GM18505 (cell line): ENCODE measurements at regions not wholly inside any gene's neighbourhood (a gene's known extent, or its start where the extent isn't known, plus 50 kb on each side); places are given as distances from the start of the nearest gene placed in this dataset.

Experiments used
- ATAC-seq: cut with Tn5 transposase; IDR thresholded peaks from one replicate; pipeline ENCODE4 v1.9.1; 2021; ENCODE audit not compliant: unreplicated experiment
- POLR2A ChIP-seq: IDR thresholded peaks from 4 replicates; pipeline ENCODE4 v1.6.1; 2011; ENCODE audit warnings: borderline replicate concordance; ENCODE audit not compliant: insufficient read depth, insufficient read length; ENCODE audit errors: extremely low read depth

DNA sequence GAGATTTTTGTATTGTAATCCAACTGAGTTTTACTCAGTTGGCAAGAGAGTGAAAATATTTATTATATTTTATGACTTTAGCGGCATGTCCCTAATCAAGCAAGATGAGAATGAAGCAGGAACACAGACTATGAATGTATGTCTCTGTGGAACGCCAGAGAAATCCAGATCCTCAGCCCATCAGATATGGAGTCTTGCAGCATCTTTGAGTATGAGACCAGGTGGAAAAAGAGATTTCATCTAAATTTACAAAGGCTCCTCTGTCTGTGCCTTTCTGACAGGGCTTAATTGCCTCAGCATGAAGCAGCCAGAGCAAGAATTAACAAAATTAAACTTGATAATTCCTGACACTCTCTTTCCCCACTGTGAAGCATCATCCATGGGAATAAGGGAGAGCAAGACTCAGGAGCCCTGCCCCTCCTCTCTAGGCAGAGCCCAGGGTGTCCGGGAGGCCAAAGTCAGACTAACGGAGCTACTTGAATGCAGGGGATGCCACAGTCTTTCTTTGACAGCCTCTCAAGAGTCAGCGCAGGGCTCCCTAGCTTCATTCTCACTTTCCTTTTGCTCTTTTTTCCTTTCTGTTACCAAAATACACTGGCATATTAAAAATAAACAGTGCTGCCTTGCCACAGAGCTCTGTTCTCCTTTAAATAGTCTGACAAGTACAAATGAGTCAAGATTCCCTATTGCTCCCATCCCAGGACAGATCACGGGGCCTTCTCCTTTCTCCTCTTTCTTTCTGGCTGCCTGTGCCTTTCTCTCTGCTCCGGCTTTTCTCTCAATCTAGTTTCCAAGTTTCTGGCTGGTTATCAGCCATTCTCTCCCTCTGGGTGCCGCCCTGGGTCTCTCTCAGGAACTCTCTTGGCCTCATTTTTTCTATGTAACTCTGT lies 132.2 kb upstream of the INHBA start:
- no peak for ATAC-seq
- no peak for TF ChIP-seq POLR2A

DNA sequence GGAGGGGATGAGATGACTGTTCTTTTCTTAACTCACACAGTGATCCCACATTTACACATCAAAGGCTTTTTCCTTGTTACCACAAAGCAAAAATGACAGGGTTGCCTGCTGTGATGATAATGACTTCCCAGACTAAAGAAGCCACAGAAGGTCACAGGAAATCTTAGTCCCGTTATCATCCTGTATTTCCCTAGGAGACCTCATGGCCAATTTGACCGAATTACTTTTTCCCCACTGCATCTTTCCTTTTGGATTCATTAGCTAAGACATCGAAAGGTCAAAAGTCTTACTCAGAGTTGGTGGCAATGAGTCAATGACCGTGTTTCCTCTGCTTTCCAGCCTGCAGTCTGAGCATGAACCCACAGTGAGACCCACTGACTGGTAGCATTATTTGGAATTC lies 130.1 kb upstream of the INHBA start:
- TF ChIP-seq POLR2A, result no peak
- ATAC-seq, result no peak

GRCh38 chr7:41830271-41830670 lies 127.4 kb upstream of the INHBA start:
- TF ChIP-seq POLR2A, result no peak
- ATAC-seq, result no peak

DNA sequence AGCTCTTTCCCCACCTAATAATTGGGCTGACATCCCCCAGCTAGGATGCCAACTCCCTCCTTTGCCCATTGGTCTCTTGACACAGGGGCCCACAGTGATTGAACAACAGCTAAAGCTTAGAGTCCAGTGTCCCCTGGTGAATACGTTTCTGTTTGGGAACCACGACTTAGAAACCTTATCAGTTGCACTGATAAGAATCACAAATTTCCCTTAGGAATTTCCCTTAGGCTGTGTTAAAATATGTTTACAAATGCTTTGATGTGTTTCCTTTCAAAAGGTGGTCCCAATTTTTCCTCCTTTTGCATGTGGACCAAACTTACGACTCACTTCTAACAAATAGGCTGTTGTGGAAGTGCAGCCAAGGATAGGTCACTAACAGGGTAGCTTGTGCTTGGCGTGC lies 126.0 kb upstream of the INHBA start:
- no peak for TF ChIP-seq POLR2A
- ATAC-seq, result no peak

- ATAC-seq, result no peak
- no peak for TF ChIP-seq POLR2A
Measured at GRCh38 chr7:41826641-41827040, 123.8 kb upstream of the INHBA start.

DNA sequence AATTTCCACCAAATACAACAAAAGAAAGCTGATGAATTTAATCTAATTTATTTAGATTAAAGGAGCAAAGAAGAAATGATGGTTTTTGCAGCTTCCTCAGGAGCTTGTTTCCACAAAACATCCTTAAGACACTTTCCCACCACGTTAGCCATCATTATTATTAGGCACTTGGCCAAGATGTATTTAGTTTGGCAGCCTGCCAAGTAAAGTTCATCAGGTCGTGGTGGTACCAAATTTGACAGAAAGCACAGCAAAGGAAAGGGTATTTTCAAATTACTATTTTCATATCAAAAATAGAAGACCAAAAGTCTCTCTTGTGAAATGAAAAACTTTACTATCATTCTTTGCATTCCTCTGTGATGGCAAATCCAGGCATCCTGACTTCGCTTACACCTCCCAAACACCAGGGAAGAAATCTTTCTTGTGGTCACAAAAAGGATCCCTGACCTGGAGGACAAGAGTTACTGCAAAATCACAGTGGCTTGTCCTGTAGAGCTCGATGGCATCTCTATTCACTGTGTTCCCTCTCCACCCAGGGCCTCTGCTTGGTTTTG lies 123.1 kb upstream of the INHBA start:
- no peak for TF ChIP-seq POLR2A

GRCh38 chr7:41824284-41824683 lies 121.4 kb upstream of the INHBA start:
- TF ChIP-seq POLR2A, result no peak
- no peak for ATAC-seq

More for the DNA sequence above, 123.1 kb upstream of the INHBA start:
- ATAC-seq, result no peak

- no peak for TF ChIP-seq POLR2A
- no peak for ATAC-seq
Measured at GRCh38 chr7:41822259-41822817, 119.4 kb upstream of the INHBA start.

- no peak for TF ChIP-seq POLR2A
Measured at GRCh38 chr7:41821521-41822213, 118.8 kb upstream of the INHBA start.

DNA sequence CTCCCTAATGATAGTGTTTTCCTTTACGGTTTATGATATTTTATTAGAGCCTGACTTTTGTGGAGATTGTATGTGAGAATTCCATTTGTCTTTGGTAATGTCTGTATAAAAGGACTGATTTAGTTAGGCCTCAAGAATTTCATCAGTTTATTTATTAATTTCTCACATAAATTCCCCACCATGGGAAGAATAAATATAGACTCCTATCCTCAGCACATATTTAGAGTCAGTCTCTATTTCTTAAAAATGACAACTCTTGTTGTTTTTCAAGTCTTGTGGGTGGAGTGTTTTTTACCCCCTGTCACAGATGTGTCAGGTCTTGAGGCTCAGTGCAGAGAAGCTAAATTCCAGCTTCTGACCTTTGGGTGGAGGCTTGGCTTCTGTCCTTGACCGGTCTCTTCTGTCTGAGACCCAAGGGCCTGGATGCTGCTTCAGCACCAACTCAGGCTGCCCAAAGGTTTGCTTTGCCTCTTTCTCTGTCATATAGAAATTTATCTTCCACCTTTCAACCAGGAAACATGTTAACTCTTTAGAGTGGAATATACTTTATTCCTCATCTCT lies 117.3 kb upstream of the INHBA start:
- ATAC-seq, result no peak
- TF ChIP-seq POLR2A, result no peak

More at GRCh38 chr7:41821521-41822213, 118.8 kb upstream of the INHBA start:
- ATAC-seq, result no peak

GRCh38 chr7:41819645-41820044 lies 116.8 kb upstream of the INHBA start:
- TF ChIP-seq POLR2A, result no peak
- no peak for ATAC-seq

DNA sequence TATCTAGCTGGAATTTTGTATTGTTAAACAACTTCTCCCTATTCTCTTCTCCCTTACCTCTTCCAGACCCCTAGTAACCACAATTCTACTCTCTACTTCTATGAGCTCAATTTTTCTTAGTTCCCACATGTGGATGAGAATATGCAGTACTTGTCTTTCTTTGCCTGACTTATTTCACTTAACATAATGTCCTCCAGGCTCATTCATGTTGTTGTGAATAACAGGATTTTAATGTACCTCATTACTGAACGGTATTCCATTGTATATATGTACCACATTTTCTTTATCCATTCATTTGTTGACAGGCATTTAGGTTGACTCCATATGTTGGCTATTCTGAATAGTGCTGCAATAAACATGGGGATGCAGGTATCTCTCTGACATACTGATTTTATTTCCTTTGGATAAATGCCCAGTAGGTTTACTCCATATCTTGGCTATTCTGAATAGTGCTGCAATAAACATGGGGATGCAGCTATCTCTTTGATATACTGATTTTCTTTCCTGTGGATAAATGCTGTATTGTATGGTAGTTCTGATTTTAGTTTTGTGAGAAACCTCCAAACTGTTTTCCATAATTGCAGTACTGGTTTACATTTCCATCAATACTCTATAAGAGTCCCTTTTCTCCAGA lies 116.0 kb upstream of the INHBA start:
- no peak for ATAC-seq
- TF ChIP-seq POLR2A, result no peak

- no peak for TF ChIP-seq POLR2A
- ATAC-seq, result peak; percentile 47
Measured at GRCh38 chr7:41817386-41817785, 114.5 kb upstream of the INHBA start.
